ENCODE measurements at regions not wholly inside any gene's neighbourhood (a gene's known extent, or its start where the extent isn't known, plus 50 kb on each side); places are given as distances from the start of the nearest gene placed in this dataset.

DNA sequence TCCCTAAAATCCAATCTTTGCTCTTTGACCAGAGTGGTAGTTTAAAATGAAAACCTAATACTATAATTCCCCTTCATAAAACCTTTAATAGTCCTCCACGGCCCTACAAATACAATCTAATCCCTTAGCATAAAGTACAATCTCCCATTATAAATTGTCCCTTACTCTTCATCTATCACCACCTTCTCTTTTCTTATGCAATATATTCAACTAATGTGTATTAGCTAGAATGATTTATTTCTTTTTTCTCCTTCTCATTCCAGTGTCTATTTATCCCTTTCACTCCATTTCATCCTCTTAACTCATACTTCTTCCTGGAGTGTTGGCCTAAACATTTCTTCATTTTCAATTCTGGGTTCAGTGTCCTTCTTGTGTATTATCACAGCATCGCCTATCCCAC lies 872.1 kb upstream of the PCDH20 start:
- TF ChIP-seq, protein P1, sequence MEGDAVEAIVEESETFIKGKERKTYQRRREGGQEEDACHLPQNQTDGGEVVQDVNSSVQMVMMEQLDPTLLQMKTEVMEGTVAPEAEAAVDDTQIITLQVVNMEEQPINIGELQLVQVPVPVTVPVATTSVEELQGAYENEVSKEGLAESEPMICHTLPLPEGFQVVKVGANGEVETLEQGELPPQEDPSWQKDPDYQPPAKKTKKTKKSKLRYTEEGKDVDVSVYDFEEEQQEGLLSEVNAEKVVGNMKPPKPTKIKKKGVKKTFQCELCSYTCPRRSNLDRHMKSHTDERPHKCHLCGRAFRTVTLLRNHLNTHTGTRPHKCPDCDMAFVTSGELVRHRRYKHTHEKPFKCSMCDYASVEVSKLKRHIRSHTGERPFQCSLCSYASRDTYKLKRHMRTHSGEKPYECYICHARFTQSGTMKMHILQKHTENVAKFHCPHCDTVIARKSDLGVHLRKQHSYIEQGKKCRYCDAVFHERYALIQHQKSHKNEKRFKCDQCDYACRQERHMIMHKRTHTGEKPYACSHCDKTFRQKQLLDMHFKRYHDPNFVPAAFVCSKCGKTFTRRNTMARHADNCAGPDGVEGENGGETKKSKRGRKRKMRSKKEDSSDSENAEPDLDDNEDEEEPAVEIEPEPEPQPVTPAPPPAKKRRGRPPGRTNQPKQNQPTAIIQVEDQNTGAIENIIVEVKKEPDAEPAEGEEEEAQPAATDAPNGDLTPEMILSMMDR (IDR thresholded peaks at IDR 0.05) = no peak
- TF ChIP-seq EP300 (IDR thresholded peaks at IDR 0.05) (no peak), POLR2A (IDR thresholded peaks at IDR 0.05) (no peak)
